Uterus (tissue), 2 donors: ENCODE measurements at regions not wholly inside any gene's neighbourhood (a gene's known extent, or its start where the extent isn't known, plus 50 kb on each side); places are given as distances from the start of the nearest gene placed in this dataset.

ENCODE experiments used
- POLR2A ChIP-seq, 2 donors: fragments of 450-650 bp; IDR thresholded peaks; one replicate each; pipeline ENCODE4 v1.6.1; 2016; ENCODE audit warnings: antibody characterized with exemption in 2 of 2, mild to moderate bottlenecking in 1 of 2, moderate library complexity in 1 of 2
- TF ChIP-seq, protein P1 (sequence below), 4 experiments: fragments of 200-600 bp in 2 of 4; fragments of 450-650 bp in 2 of 4; sonication (generic) in 2 of 4; IDR thresholded peaks; one replicate each; pipeline ENCODE4 v1.5.1; 2016 to 2019; ENCODE audit warnings: antibody characterized with exemption in 4 of 4, mild to moderate bottlenecking in 2 of 4, moderate library complexity in 1 of 4

DNA sequence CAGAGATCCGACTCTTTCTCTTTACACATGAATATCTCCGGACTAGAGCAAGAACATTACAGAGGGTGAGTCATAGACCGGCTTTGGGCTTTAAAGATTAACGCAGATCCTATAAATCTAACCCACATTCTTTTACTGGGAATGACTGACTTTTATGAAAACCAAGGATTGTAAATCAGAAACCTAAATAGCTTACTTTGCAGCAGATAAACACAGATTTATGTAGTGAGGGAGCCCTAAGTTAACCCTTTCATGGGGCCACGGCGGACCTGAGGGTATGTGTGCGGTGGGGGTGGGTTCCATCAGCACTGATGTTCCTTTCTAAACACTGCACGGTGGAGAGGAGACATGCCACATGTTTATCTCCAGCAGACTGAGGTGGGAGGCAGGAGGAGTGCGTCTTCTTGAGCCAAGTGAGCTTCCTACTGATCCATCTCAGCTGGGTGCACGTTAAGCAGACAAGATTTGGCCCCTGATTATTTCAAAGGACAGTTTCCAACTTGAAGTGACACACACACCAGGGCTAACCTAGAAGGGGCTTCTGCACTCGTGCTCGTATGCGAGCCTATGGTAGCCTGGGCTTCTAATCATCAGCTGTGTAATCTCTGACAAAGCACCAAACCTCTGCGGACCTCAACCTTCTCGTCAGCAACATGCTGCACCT lies 127.6 kb downstream of the WDR11 start:
- TF ChIP-seq, protein P1, sequence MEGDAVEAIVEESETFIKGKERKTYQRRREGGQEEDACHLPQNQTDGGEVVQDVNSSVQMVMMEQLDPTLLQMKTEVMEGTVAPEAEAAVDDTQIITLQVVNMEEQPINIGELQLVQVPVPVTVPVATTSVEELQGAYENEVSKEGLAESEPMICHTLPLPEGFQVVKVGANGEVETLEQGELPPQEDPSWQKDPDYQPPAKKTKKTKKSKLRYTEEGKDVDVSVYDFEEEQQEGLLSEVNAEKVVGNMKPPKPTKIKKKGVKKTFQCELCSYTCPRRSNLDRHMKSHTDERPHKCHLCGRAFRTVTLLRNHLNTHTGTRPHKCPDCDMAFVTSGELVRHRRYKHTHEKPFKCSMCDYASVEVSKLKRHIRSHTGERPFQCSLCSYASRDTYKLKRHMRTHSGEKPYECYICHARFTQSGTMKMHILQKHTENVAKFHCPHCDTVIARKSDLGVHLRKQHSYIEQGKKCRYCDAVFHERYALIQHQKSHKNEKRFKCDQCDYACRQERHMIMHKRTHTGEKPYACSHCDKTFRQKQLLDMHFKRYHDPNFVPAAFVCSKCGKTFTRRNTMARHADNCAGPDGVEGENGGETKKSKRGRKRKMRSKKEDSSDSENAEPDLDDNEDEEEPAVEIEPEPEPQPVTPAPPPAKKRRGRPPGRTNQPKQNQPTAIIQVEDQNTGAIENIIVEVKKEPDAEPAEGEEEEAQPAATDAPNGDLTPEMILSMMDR (IDR thresholded peaks at IDR 0.05): no peak
- TF ChIP-seq POLR2A (IDR thresholded peaks at IDR 0.05): no peak
